ENCODE measurements at regions not wholly inside any gene's neighbourhood (a gene's known extent, or its start where the extent isn't known, plus 50 kb on each side); places are given as distances from the start of the nearest gene placed in this dataset.

DNA sequence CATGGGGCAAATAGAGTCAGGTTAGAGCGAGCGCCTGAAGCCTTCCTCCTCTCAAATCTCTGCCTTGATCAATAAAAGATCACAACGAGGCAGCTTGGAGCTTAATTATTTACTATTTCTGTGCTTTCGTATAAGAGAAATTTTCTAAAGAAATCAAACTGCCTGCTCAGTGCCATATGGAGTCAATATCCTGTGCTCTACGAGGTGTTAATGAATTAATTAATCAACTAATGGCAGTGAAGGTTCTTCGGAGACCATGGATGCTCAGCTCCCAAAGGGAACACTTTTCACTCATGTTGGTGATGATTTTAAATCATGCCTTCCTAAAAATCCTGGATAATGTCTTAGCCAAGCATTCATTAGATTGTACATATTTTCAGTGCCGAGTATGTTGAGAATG is 153.5 kb upstream of the PPP2R3A start:
- TF ChIP-seq CTCF (conservative IDR thresholded peaks at IDR 0.05 in 1 of 2, IDR thresholded peaks at IDR 0.05 in 1 of 2; ENCODE audit: low read depth in 1 of 2, low read length in 2 of 2) = no peak
- no peak overlapping the region for H3K4me3 ChIP-seq (replicated peaks in 1 of 4; ENCODE audit: control extremely low read depth in 1 of 4, insufficient read depth in 1 of 4, low read depth in 3 of 4, low read length in 4 of 4)
- no peak overlapping the region for H3K27ac ChIP-seq (ENCODE audit: insufficient read depth, low read length)
- DNase-seq (ENCODE audit: low read depth in 2 of 2) = no peak
- no peak overlapping the region for H3K9ac ChIP-seq (ENCODE audit: insufficient read depth, low read length)
- no peaks in the 10 kb centered on the region for H3K4me1 ChIP-seq (ENCODE audit: control insufficient read depth, extremely low read depth, insufficient read depth, low read length)
- no peaks in the 10 kb centered on the region for H4K20me1 ChIP-seq (ENCODE audit: control insufficient read depth, extremely low read depth, insufficient read depth, low read length)
- no peaks in the 10 kb centered on the region for H3K9me3 ChIP-seq (ENCODE audit: control insufficient read depth, insufficient read depth, low read depth, low read length)
- no peak overlapping the region for H3K4me2 ChIP-seq (ENCODE audit: extremely low read depth, insufficient read depth, low read length)
- H3K36me3 ChIP-seq (ENCODE audit: control insufficient read depth, insufficient read depth, low read length) = no peaks in the 10 kb centered on the region
- H2AFZ ChIP-seq (ENCODE audit: low read length) = no peak overlapping the region
- no peaks in the 10 kb centered on the region for H3K27me3 ChIP-seq (ENCODE audit: control insufficient read depth, insufficient read depth, low read length)
- no peaks in the 10 kb centered on the region for H3K79me2 ChIP-seq (ENCODE audit: control insufficient read depth, insufficient read depth, low read length)

DNA sequence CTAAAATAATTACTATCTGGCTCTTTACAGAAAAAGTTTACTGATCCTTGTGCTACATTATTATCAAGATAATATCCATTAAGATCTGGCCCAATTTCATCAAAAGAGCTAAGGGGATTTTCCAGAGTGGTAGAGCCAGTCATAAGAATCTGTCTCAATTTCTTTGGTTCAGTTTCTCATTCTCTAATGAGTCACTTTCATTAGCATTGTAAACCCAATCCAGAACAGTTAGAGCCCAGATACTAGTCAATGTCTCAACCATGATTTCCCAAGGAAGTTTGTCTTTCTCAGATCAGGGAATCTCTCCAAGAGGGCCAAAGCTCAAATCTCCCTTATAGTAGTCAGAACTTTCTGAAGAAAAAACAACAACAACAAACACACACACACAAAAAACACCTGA is 131.1 kb upstream of the PPP2R3A start:
- no peak for TF ChIP-seq EZH2 (IDR thresholded peaks at IDR 0.05; ENCODE audit: low read length, missing control alignments)
- no peak for TF ChIP-seq CTCF (conservative IDR thresholded peaks at IDR 0.05 in 1 of 2, IDR thresholded peaks at IDR 0.05 in 1 of 2; ENCODE audit: low read depth in 1 of 2, low read length in 2 of 2)
- Histone ChIP-seq H3K9ac (ENCODE audit: insufficient read depth, low read length) (no peak overlapping the region), H3K4me2 (ENCODE audit: extremely low read depth, insufficient read depth, low read length) (no peak overlapping the region), H3K27me3 (ENCODE audit: control insufficient read depth, insufficient read depth, low read length) (no peaks in the 10 kb centered on the region), H2AFZ (ENCODE audit: low read length) (no peak overlapping the region), H3K4me3 (replicated peaks in 1 of 4; ENCODE audit: control extremely low read depth in 1 of 4, insufficient read depth in 1 of 4, low read depth in 3 of 4, low read length in 4 of 4) (no peak overlapping the region), H3K36me3 (ENCODE audit: control insufficient read depth, insufficient read depth, low read length) (no peaks in the 10 kb centered on the region), H3K27ac (ENCODE audit: insufficient read depth, low read length) (no peak overlapping the region), H3K79me2 (ENCODE audit: control insufficient read depth, insufficient read depth, low read length) (no peaks in the 10 kb centered on the region), H3K9me3 (ENCODE audit: control insufficient read depth, insufficient read depth, low read depth, low read length) (no peaks in the 10 kb centered on the region), H3K4me1 (ENCODE audit: control insufficient read depth, extremely low read depth, insufficient read depth, low read length) (no peaks in the 10 kb centered on the region), H4K20me1 (ENCODE audit: control insufficient read depth, extremely low read depth, insufficient read depth, low read length) (no peaks in the 10 kb centered on the region)
- DNase-seq (ENCODE audit: low read depth in 2 of 2) = no peak

DNA sequence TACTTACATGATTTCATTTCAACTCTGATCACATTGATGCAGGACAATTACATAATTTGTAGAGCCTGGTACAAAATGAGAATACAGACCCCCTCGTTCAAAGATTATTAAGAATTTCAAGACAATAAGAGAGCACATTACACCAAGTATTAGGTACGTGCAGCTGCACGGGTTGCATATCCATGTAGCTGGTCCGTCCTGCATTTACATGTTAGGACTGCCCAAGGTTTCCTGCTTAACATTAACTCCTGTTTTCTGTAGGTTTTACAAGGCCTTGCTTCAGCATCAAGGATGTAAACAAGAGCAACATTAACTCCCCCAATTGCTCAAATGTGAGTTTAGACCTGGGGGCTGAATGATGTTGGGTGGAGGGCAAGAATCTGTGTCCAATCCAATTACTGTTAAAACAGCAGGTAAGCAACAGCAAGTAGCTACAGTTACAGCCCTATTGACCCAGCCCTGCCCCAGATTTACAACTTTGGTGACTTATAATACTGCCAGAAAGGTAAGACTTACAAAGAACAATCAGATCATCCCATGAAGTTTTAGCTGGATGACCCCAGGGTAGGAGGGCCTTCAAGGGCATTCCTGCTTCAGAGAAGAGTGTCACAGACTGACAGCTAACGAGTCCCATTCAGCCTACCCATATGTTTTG is 127.4 kb upstream of the PPP2R3A start:
- no peaks in the 10 kb centered on the region for H4K20me1 ChIP-seq (ENCODE audit: control insufficient read depth, extremely low read depth, insufficient read depth, low read length)
- H2AFZ ChIP-seq (ENCODE audit: low read length) = no peak overlapping the region
- H3K27me3 ChIP-seq (ENCODE audit: control insufficient read depth, insufficient read depth, low read length) = no peaks in the 10 kb centered on the region
- no peak overlapping the region for H3K9ac ChIP-seq (ENCODE audit: insufficient read depth, low read length)
- no peaks in the 10 kb centered on the region for H3K9me3 ChIP-seq (ENCODE audit: control insufficient read depth, insufficient read depth, low read depth, low read length)
- no peaks in the 10 kb centered on the region for H3K79me2 ChIP-seq (ENCODE audit: control insufficient read depth, insufficient read depth, low read length)
- H3K4me1 ChIP-seq (ENCODE audit: control insufficient read depth, extremely low read depth, insufficient read depth, low read length) = no peaks in the 10 kb centered on the region
- no peak for DNase-seq (ENCODE audit: low read depth in 2 of 2)
- H3K27ac ChIP-seq (ENCODE audit: insufficient read depth, low read length) = no peak overlapping the region
- no peak for TF ChIP-seq CTCF (conservative IDR thresholded peaks at IDR 0.05 in 1 of 2, IDR thresholded peaks at IDR 0.05 in 1 of 2; ENCODE audit: low read depth in 1 of 2, low read length in 2 of 2)
- TF ChIP-seq EZH2 (IDR thresholded peaks at IDR 0.05; ENCODE audit: low read length, missing control alignments) = no peak
- no peak overlapping the region for H3K4me2 ChIP-seq (ENCODE audit: extremely low read depth, insufficient read depth, low read length)
- no peaks in the 10 kb centered on the region for H3K36me3 ChIP-seq (ENCODE audit: control insufficient read depth, insufficient read depth, low read length)
- no peak overlapping the region for H3K4me3 ChIP-seq (replicated peaks in 1 of 4; ENCODE audit: control extremely low read depth in 1 of 4, insufficient read depth in 1 of 4, low read depth in 3 of 4, low read length in 4 of 4)
